ENCODE measurements at regions not wholly inside any gene's neighbourhood (a gene's known extent, or its start where the extent isn't known, plus 50 kb on each side); places are given as distances from the start of the nearest gene placed in this dataset.

DNA sequence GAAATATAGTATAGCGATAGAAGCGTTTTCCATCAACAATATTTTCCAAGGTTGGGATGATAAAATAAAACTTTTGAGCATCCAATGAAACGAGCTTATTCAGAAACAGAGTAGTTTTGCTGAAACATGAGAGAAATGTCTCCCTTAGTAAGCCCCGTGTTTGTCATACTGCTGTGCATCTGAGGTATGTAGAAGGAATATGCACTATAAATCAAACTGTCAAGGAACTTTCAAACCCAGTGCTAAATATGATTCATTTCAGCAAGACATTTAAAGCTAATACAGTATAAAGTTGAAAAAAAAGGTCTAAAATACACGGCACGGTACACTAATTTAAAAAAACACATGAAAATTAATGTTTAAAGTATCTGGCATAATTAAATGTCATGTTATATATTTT lies 546.2 kb downstream of the SLITRK5 start:
- no peaks in the 10 kb centered on the region for H3K36me3 Mint-ChIP-seq (ENCODE audit: low read depth)
- ChIA-PET CTCF (no interaction called here), POLR2A (no interaction called here)
- no peak for ATAC-seq (ENCODE audit: low read depth)
- intact Hi-C loops (cut with micrococcal nuclease), result no loop called here
- TF ChIP-seq, protein P1, sequence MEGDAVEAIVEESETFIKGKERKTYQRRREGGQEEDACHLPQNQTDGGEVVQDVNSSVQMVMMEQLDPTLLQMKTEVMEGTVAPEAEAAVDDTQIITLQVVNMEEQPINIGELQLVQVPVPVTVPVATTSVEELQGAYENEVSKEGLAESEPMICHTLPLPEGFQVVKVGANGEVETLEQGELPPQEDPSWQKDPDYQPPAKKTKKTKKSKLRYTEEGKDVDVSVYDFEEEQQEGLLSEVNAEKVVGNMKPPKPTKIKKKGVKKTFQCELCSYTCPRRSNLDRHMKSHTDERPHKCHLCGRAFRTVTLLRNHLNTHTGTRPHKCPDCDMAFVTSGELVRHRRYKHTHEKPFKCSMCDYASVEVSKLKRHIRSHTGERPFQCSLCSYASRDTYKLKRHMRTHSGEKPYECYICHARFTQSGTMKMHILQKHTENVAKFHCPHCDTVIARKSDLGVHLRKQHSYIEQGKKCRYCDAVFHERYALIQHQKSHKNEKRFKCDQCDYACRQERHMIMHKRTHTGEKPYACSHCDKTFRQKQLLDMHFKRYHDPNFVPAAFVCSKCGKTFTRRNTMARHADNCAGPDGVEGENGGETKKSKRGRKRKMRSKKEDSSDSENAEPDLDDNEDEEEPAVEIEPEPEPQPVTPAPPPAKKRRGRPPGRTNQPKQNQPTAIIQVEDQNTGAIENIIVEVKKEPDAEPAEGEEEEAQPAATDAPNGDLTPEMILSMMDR (IDR thresholded peaks at IDR 0.05), result no peak
- no peak for DNase-seq
- H3K9me3 Mint-ChIP-seq, result no peaks in the 10 kb centered on the region
- H3K27ac Mint-ChIP-seq, result no peak overlapping the region
- no peak overlapping the region for H3K4me3 Mint-ChIP-seq
- no peaks in the 10 kb centered on the region for H3K4me1 Mint-ChIP-seq
- H3K27me3 Mint-ChIP-seq, result no peaks in the 10 kb centered on the region

DNA sequence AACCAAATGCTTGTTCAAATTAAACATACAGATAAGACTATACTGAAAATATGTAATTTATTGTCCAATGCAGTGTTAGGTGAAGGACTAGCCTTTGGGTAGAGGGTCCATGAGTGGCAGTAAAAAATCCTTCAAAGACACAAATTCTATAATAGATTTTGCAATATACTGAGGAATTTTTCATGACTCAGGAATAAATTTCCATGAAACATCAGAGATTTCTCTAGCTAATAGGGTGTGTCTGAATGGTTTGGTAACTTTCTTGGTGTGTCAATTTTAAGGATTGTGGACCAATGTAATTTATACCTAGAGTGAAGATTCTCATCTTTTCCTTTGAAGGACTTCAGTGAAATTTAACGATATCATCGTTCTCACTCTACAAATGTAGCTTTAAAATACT lies 546.7 kb downstream of the SLITRK5 start:
- H3K4me1 Mint-ChIP-seq, result no peaks in the 10 kb centered on the region
- ATAC-seq (ENCODE audit: low read depth) (no peak), DNase-seq (no peak)
- intact Hi-C loops (cut with micrococcal nuclease), result no loop called here
- H3K4me3 Mint-ChIP-seq, result no peak overlapping the region
- POLR2A ChIA-PET, result no interaction called here
- H3K9me3 Mint-ChIP-seq, result no peaks in the 10 kb centered on the region
- no peak overlapping the region for H3K27ac Mint-ChIP-seq
- CTCF ChIA-PET, result no interaction called here
- H3K36me3 Mint-ChIP-seq (ENCODE audit: low read depth), result no peaks in the 10 kb centered on the region
- TF ChIP-seq, protein P1 (IDR thresholded peaks at IDR 0.05), result no peak
- no peaks in the 10 kb centered on the region for H3K27me3 Mint-ChIP-seq

DNA sequence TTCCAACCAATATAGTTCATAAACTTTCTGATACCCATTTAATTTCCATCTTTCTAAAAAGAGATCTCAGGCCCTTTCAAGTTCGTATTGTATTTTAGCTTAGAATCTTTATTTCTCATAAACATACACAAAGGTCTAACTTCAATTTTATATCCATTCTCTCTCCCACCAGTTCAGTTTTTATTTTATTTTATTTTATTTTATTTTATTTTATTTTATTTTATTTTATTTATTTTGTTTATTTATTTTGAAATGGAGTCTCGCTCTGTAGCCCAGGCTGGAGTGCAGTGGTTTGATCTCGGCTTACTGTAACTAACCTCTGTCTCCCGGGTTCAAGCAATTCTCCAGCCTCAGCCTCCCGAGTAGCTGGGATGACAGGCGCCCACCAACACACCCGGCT lies 552.8 kb downstream of the SLITRK5 start:
- no peak overlapping the region for H3K4me3 Mint-ChIP-seq
- ChIA-PET POLR2A (no interaction called here), CTCF (no interaction called here)
- H3K27ac Mint-ChIP-seq, result no peak overlapping the region
- TF ChIP-seq, protein P1 (IDR thresholded peaks at IDR 0.05), result no peak
- DNase-seq (no peak), ATAC-seq (ENCODE audit: low read depth) (no peak)
- H3K9me3 Mint-ChIP-seq, result peaks cover 2% of the 10 kb centered on the region
- H3K36me3 Mint-ChIP-seq (ENCODE audit: low read depth), result no peaks in the 10 kb centered on the region
- no peaks in the 10 kb centered on the region for H3K4me1 Mint-ChIP-seq
- no peaks in the 10 kb centered on the region for H3K27me3 Mint-ChIP-seq
- intact Hi-C loops (cut with micrococcal nuclease), result no loop called here

DNA sequence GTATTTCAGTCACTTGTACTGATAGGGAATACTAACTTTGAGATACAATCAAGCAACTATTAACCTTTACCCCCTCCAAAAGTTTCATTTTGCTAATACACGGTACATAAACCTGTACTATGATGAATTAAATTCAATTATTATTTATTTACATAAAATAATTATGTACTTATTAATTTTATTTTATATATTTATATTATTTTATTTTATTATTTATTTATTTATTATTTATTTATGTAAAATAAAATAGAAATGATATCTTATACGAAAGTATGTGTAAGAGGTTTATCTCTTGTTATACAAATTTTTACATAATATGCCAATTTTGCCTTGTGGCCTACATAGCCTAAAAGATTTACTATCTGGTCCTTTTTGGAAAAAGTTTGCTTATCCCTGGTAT lies 564.3 kb downstream of the SLITRK5 start:
- H3K27ac Mint-ChIP-seq, result no peak overlapping the region
- ChIA-PET CTCF (no interaction called here), POLR2A (no interaction called here)
- H3K9me3 Mint-ChIP-seq, result peaks cover 2% of the 10 kb centered on the region
- TF ChIP-seq, protein P1 (IDR thresholded peaks at IDR 0.05), result no peak
- H3K4me3 Mint-ChIP-seq, result no peak overlapping the region
- no peak for ATAC-seq (ENCODE audit: low read depth)
- no peaks in the 10 kb centered on the region for H3K4me1 Mint-ChIP-seq
- H3K36me3 Mint-ChIP-seq (ENCODE audit: low read depth), result no peaks in the 10 kb centered on the region
- no peaks in the 10 kb centered on the region for H3K27me3 Mint-ChIP-seq
- DNase-seq, result no peak
- intact Hi-C loops (cut with micrococcal nuclease), result no loop called here

DNA sequence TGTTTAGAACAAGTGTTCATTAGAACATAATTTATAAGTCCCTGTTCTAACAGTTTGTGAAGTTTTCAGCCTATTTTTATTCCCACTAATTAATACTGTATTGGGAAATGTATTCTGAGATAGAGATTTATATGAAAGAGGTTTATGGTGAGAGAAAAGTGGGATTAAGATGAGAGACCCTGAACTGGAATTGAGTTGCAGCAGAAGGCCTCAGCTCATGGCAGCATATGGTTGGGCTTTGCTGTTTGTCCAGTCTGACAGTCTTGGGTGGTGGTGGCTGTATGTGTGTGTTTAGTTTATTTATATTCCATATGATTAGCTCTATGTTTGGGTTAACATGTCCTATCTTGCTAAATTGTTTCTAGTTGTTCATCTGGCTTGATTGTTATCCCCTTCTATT lies 575.1 kb downstream of the SLITRK5 start:
- ATAC-seq (ENCODE audit: low read depth), result no peak
- no peak for DNase-seq
- Mint-ChIP-seq H3K27me3 (no peaks in the 10 kb centered on the region), H3K9me3 (peaks cover 2% of the 10 kb centered on the region), H3K36me3 (ENCODE audit: low read depth) (no peaks in the 10 kb centered on the region), H3K4me3 (no peak overlapping the region), H3K4me1 (no peaks in the 10 kb centered on the region), H3K27ac (no peak overlapping the region)
- ChIA-PET POLR2A (no interaction called here), CTCF (no interaction called here)
- intact Hi-C loops (cut with micrococcal nuclease), result no loop called here
- TF ChIP-seq, protein P1 (IDR thresholded peaks at IDR 0.05), result no peak
